GM19035 (cell line): ENCODE measurements at regions not wholly inside any gene's neighbourhood (a gene's known extent, or its start where the extent isn't known, plus 50 kb on each side); places are given as distances from the start of the nearest gene placed in this dataset.
"Not testable (repeated sequence)": the region's sequence is repeated elsewhere in the genome, so short reads cannot be mapped to it uniquely, and the experiment has no call there.

Experiments
- ATAC-seq: cut with Tn5 transposase; IDR thresholded peaks from one replicate; pipeline ENCODE4 v1.9.1; 2021; ENCODE audit not compliant: unreplicated experiment

GRCh38 chr9:113664181-113664875, 200.8 kb downstream of the RGS3 start:
- ATAC-seq: no peak

- no peak for ATAC-seq
Measured at GRCh38 chr9:113665064-113665463, 201.5 kb downstream of the RGS3 start.

DNA sequence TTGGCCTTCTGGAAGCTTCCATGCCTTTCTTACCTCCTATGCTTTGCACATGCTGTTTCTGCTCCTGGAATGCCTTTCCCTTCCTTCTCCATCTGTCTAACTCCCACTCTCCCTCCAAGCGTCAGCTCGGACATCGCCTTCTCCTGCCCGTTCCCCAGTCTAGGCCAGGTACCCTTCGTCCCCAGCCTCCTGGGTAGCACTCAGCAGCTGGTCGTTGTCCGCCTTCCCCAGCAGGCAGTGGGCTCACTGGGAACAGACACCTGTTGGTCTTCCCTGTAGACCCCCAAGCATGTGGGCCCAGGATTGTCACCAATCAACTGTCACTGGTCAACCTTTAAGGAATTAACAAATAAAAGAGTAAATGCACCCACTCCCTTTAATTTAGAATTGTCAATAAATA, 202.2 kb downstream of the RGS3 start:
- no peak for ATAC-seq

DNA sequence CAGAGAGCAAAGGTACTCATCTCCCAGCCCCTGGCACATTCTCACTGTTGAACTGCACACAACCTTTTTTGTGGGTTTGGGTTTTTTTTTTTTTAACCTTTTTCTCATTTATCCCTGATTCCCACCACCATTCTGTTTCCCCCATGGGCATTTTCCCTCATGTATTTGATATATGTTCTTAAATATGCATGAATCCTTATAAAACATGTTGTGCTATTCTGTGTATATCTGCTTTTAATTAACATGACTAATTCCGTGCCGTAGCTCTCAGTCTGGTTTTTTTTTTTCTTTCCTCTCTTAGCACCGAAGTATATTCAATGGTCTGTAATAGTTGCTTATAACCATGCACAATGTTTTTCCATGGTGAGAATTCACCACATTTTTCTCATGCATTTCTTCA, 204.5 kb downstream of the RGS3 start:
- no peak for ATAC-seq

GRCh38 chr9:113669522-113670115, 206.1 kb downstream of the RGS3 start:
- ATAC-seq: no peak

DNA sequence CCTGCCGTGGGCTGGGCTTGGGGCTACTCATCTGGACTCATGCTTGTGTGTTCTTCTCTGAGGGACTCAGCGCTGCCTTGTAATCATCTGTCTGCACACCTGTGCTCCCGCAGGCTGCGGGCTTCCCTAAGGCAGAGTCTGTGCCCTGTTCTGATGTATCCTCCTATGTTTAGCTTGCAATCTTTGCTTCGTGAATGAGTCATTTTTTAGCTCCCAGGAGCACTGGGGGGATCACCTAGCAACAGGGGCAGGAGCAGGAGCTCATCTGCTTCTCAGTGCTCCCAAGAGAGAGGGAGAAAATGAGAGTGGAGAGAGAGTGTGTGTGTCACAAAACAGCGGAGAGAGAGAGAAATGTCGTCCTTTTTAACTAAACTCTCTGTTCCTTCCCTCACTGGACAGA, 202.4 kb upstream of the ZNF618 start:
- ATAC-seq: no peak

DNA sequence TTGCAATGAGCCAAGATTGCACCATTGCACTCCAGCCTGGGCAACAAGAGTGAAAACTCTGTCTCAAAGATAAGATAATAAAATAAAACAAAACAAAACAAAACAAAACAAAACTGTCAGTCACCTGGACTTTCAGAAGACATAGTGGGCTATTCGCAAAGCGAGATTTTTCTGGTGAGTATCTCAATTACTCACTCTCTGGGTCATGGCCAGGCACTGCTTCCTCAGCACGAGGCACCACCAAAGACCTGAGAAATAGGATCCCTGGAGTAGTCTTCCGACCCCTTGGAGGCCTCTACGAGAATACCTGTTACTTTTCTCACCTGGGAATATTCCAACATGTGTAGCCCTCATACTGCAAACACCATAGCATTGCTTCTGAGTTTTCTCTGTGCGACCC, 201.7 kb upstream of the ZNF618 start:
- no peak for ATAC-seq

GRCh38 chr9:113675475-113675941, 200.6 kb upstream of the ZNF618 start:
- ATAC-seq: no peak

DNA sequence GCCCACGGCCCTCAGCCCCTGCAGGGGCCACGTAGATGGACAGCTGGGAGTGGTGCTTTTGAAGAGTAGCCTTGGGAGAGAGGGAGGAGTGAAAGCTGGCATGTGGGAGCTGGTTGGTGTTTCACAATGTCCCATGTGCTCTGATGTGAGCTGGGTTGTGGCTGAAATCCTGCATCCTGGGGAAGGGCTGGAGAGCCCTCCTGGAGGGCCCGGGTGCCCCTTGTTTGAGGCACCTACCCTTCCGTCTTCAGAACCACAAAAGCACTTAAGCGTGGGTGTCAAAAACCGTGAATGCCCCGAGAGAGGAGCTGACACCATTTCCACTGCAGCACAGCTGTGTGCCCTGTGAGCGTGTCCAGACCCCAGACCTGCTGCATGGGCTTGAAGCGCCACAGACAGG, 199.1 kb upstream of the ZNF618 start:
- ATAC-seq: no peak

GRCh38 chr9:113677569-113677968, 198.5 kb upstream of the ZNF618 start:
- ATAC-seq: no peak

GRCh38 chr9:113678119-113678858, 197.8 kb upstream of the ZNF618 start:
- ATAC-seq: no peak

- no peak for ATAC-seq
Measured at GRCh38 chr9:113678859-113679256, 197.3 kb upstream of the ZNF618 start.

DNA sequence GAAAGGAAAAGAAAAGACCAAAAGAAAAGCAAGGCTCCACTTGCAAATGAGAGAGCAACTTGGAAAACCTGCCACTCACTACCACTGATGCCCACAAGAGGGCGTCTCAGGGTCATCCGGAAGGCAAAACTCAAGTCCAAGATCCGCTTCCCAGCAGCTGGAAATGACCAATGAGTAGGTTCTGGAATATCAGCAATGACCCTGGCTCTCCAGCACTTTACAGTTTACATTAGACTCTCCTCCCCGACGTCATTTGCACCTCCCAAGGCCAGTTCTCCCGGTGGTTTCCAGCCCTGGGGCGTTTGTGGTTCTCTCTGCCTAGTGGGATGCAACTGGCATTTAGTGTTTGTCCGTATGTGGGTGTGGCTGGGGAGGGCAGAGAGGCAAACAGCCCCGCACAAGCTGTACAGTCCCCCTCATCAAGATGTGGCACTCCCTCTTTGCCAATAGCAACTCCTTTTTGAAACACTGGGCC, 193.8 kb upstream of the ZNF618 start:
- no peak for ATAC-seq

- ATAC-seq: not testable (repeated sequence)
Measured at GRCh38 chr9:113685636-113686035, 190.5 kb upstream of the ZNF618 start.

DNA sequence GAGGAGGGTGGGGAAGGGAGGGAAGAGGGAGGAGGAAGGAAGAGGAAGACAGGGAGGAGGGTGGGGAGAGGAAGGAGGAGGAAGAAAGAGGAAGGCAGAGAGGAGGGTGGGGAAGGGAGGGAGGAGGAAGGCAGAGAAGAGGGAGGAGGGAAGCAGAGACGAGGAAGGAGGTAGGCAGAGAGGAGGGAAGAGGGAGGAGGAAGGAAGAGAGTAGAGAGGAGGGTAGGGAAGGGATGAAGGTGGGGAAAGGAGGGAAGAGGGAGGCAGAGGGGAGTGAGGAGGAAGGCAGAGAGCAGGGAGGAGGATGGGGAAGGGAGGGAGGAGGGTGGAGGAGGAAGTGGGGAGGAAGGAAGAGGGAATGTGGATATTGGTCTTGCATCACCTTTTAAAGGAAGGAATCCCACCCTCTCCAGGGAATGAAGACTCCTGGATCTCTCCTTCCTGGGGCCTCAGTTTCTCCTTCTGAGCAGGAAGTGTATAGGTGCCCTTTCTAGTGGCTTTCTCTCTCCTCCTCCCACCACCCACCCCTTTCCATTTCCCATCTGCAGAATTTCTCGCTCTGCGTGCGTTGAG, 188.9 kb upstream of the ZNF618 start:
- ATAC-seq: no peak

DNA sequence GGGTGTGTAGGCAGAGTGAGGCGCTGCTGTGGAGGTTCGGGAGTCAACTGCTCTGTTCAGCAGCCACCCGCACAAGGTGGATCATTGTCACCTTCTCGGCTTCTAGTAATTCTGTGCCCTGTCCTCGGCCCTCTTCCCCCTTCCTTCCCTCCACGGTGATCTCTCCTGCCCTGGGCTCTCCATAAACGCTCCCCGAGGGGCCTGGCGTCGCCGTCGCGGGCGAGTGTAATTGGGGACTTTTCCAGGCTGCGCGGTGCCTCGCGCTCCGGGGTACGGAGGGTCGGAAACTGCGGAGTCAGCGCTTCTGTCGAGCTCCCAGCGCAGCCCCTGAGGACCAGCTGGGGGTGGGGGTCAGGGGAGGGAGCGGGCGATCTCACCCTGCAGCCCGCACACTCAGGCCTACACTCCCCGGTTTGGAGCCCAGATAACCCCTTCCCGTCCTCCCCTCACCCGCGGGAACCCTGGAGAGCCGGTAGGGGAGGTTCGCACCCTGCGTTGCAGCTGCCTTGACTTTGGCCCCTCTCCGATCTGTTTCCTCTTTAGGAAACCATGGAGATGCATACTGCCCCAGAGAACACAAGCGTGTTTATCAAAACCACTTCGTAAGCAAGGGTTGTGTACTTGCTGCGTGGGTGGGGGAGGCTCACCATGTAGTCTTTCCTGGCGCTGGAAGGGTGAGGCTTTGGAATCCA, 188.3 kb upstream of the ZNF618 start:
- ATAC-seq: no peak

DNA sequence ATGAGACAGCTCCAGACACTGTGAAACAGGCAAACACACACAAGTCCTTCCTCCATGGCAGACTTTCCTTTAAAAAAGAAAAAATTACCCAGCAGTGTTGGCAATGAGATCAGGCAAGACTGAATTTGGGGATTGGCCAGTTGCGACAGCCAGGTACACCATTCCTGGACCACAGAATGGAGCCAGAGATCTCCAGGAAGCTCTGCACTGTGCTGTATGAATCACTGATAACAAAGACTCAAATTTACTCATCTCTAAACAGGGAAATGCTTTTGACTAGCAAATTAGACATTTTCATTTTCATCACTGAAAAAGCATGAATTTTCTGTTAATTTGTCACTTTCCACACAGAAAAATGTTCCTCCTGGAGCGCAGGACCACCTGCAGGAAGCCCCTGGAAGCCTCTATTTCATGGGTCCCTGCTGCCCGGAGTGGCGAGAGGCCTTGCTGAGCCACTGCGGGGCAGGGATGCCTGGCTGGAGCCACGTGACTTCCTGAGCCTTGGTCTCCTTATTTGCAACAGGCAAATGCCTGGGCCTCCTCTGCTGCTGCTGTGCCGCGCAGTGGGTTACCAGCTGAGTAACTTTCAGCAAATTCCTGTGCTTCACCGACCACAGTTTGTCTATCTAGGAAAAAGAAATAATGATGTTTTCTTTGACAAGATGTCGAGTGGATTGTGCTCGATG, 185.9 kb upstream of the ZNF618 start:
- ATAC-seq: no peak

- ATAC-seq: no peak
Measured at GRCh38 chr9:113692256-113692655, 183.9 kb upstream of the ZNF618 start.

DNA sequence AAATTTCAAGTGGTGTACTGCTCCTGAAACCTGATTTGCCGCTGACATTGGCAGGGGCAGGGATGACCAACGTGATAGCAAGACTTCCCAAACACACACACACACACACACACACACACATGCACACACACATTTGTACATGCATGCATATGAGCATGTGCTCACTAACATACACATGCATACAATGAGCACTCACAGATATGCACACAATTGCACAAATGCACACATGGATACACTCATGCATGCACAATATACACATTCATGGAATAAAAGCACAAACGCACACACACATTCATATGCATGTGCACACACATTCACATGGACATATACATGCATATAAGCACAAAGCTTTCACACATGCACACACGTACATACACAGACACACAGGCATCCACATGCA, 181.2 kb upstream of the ZNF618 start:
- no peak for ATAC-seq

- ATAC-seq: no peak
Measured at GRCh38 chr9:113695440-113695851, 180.7 kb upstream of the ZNF618 start.

GRCh38 chr9:113695901-113696300, 180.2 kb upstream of the ZNF618 start:
- ATAC-seq: no peak
